ENCODE measurements at regions not wholly inside any gene's neighbourhood (a gene's known extent, or its start where the extent isn't known, plus 50 kb on each side); places are given as distances from the start of the nearest gene placed in this dataset.
A peak's percentile ranks its signal among the peaks of the same experiment; 100 is the strongest.

DNA sequence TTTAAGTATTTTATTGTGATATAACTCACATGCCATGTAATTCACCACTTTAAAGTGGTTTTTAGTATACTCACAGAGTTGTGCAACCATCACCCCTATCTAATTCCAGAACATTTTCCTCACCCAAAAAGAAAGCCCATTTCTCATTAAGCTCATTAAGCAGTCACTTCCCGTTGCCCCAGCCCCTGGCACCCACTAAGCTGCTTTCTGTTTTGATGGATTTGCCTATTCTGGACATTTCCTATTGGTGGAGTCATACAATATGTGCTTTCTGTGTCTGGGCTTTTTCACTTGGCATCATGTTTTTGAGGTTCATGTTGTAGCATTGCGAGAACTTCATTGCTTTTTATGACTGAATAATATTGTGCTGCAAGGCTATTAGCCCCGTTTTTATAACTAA is 66.0 kb downstream of the ARL6IP4 start:
- Histone ChIP-seq H3K36me3 (ENCODE audit: insufficient read depth, low read length) (no peaks in the 10 kb centered on the region), H3K4me2 (ENCODE audit: low read length) (no peak overlapping the region), H3K9ac (ENCODE audit: low read depth, low read length) (no peak overlapping the region), H3K4me1 (ENCODE audit: control insufficient read depth, insufficient read depth, low read length) (peaks cover 27% of the 10 kb centered on the region), H3K4me3 (ENCODE audit: low read length) (no peak overlapping the region), H3K27me3 (ENCODE audit: control insufficient read depth, insufficient read depth, low read length) (no peaks in the 10 kb centered on the region), H3K9me3 (replicated peaks; ENCODE audit: low read length) (no peaks in the 10 kb centered on the region)

GRCh38 chr12:123045678-123046077 is 65.2 kb downstream of the ARL6IP4 start:
- Histone ChIP-seq H3K27me3 (ENCODE audit: control insufficient read depth, insufficient read depth, low read length) (no peaks in the 10 kb centered on the region), H3K9ac (ENCODE audit: low read depth, low read length) (no peak overlapping the region), H3K4me2 (ENCODE audit: low read length) (no peak overlapping the region), H3K36me3 (ENCODE audit: insufficient read depth, low read length) (no peaks in the 10 kb centered on the region), H3K9me3 (replicated peaks; ENCODE audit: low read length) (no peaks in the 10 kb centered on the region), H3K4me1 (ENCODE audit: control insufficient read depth, insufficient read depth, low read length) (peaks cover 25% of the 10 kb centered on the region), H3K4me3 (ENCODE audit: low read length) (no peak overlapping the region)

- no peaks in the 10 kb centered on the region for H3K27me3 ChIP-seq (ENCODE audit: control insufficient read depth, insufficient read depth, low read length)
- peaks cover 12% of the 10 kb centered on the region for H3K4me1 ChIP-seq (ENCODE audit: control insufficient read depth, insufficient read depth, low read length)
- no peak overlapping the region for H3K4me2 ChIP-seq (ENCODE audit: low read length)
- peak overlapping the region; percentile 12 for H3K9ac ChIP-seq (ENCODE audit: low read depth, low read length)
- H3K9me3 ChIP-seq (replicated peaks; ENCODE audit: low read length): no peaks in the 10 kb centered on the region
- H3K36me3 ChIP-seq (ENCODE audit: insufficient read depth, low read length): no peaks in the 10 kb centered on the region
- no peak overlapping the region for H3K4me3 ChIP-seq (ENCODE audit: low read length)
These were observed 63.9 kb downstream of the ARL6IP4 start for GRCh38 chr12:123044351-123044750.

DNA sequence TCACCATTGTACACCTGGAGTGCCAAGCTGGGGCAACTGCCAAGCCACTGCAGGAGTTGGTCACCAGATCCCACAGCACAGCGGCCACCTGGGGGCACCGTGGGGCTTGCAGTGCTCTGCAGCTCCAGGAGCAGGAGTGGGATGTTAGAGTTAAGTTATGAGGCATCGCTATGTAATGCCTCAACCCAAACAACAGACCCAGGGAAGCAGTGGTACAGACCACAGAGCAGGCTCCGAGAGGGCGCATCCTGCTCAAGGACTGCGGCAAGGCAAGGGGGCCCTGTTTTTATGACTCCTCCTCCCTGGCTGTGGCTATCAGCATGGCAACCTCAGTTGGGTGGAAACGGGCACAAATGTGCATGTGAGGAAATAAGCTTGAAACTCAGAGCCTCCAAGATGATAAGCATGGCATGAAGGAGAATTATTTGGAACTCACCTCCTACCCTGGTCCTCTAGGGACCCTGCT is 63.1 kb downstream of the ARL6IP4 start:
- H3K9me3 ChIP-seq (replicated peaks; ENCODE audit: low read length): no peaks in the 10 kb centered on the region
- peaks cover 8% of the 10 kb centered on the region for H3K4me1 ChIP-seq (ENCODE audit: control insufficient read depth, insufficient read depth, low read length)
- H3K9ac ChIP-seq (ENCODE audit: low read depth, low read length): peak overlapping the region; percentile 12
- peak overlapping the region; percentile 33 for H3K4me2 ChIP-seq (ENCODE audit: low read length)
- H3K36me3 ChIP-seq (ENCODE audit: insufficient read depth, low read length): no peaks in the 10 kb centered on the region
- H3K4me3 ChIP-seq (ENCODE audit: low read length): no peak overlapping the region
- no peaks in the 10 kb centered on the region for H3K27me3 ChIP-seq (ENCODE audit: control insufficient read depth, insufficient read depth, low read length)

DNA sequence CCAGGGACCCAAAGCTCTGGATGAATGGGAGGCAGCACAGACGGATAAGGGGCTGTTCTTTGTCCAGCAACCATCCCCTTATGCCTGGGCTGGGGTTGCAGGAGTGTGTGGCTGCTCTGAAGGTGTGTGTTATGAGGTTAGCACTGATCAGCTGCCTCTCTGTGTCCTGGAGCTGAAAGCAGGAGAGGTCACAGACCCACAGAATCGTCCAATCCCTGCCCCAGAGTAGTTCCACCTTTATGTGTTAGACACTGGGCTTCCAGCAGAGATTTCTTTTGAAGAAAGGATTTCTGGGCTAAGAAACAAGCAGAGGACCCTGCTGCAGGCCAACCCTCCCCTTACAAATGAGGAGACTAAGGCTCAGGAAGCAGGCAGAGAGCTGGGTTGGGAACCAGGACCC is 62.4 kb downstream of the ARL6IP4 start:
- H3K9ac ChIP-seq (ENCODE audit: low read depth, low read length): no peak overlapping the region
- H3K36me3 ChIP-seq (ENCODE audit: insufficient read depth, low read length): no peaks in the 10 kb centered on the region
- H3K27me3 ChIP-seq (ENCODE audit: control insufficient read depth, insufficient read depth, low read length): no peaks in the 10 kb centered on the region
- no peaks in the 10 kb centered on the region for H3K9me3 ChIP-seq (replicated peaks; ENCODE audit: low read length)
- peaks cover 8% of the 10 kb centered on the region for H3K4me1 ChIP-seq (ENCODE audit: control insufficient read depth, insufficient read depth, low read length)
- H3K4me3 ChIP-seq (ENCODE audit: low read length): no peak overlapping the region
- H3K4me2 ChIP-seq (ENCODE audit: low read length): no peak overlapping the region

DNA sequence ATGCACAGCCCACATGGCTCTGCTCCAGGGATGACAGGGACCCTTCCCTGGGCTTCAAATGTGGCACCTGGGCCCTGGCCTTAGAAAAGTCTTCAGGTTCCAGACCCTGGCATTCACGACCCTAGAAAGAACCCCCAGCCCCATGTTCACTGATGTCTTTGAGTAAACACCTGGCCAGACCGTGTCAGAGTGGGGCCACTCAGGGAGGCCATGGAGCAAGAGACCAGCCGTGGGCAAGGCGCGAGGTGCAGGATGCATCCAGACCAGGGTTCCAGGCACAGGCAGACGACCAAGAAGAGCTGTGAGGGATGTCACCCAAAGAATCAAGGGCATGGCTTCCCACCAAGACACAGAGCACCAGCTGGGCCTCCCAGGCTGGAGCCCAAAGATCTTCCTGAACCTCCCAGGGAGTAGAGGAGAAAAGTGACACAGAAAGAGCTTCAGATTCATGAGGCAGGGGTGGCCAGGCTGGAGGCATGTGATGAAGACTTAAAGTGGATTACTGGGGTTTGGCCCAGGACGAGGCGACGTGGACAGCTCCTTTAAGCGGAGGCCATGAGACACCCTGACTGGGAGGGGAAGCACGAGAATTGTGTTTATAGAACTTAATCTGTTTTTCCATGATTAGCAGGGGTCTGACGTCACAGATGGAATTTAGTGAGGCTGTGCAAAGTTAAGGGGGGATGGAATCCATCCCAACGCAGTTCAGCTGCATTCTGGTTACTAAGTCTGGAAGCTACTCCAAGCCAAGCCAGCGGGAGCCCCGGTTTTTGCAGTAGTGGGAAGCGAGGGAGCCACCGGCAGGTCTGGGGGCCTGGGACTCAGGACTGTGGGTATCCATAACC is 61.6 kb downstream of the ARL6IP4 start:
- H3K4me3 ChIP-seq (ENCODE audit: low read length): no peak overlapping the region
- H3K9ac ChIP-seq (ENCODE audit: low read depth, low read length): no peak overlapping the region
- H3K36me3 ChIP-seq (ENCODE audit: insufficient read depth, low read length): no peaks in the 10 kb centered on the region
- no peak overlapping the region for H3K4me2 ChIP-seq (ENCODE audit: low read length)
- no peaks in the 10 kb centered on the region for H3K9me3 ChIP-seq (replicated peaks; ENCODE audit: low read length)
- no peaks in the 10 kb centered on the region for H3K27me3 ChIP-seq (ENCODE audit: control insufficient read depth, insufficient read depth, low read length)
- peaks cover 8% of the 10 kb centered on the region for H3K4me1 ChIP-seq (ENCODE audit: control insufficient read depth, insufficient read depth, low read length)

- H3K4me1 ChIP-seq (ENCODE audit: control insufficient read depth, insufficient read depth, low read length): peaks cover 8% of the 10 kb centered on the region
- H3K36me3 ChIP-seq (ENCODE audit: insufficient read depth, low read length): no peaks in the 10 kb centered on the region
- H3K9me3 ChIP-seq (replicated peaks; ENCODE audit: low read length): no peaks in the 10 kb centered on the region
These were observed 60.6 kb downstream of the ARL6IP4 start for GRCh38 chr12:123041042-123041531.

GRCh38 chr12:123040106-123040505 is 59.6 kb downstream of the ARL6IP4 start:
- Histone ChIP-seq H3K4me3 (ENCODE audit: low read length) (no peak overlapping the region), H3K4me1 (ENCODE audit: control insufficient read depth, insufficient read depth, low read length) (peaks cover 10% of the 10 kb centered on the region), H3K9ac (ENCODE audit: low read depth, low read length) (no peak overlapping the region), H3K4me2 (ENCODE audit: low read length) (no peak overlapping the region), H3K27me3 (ENCODE audit: control insufficient read depth, insufficient read depth, low read length) (no peaks in the 10 kb centered on the region), H3K9me3 (replicated peaks; ENCODE audit: low read length) (no peaks in the 10 kb centered on the region), H3K36me3 (ENCODE audit: insufficient read depth, low read length) (no peaks in the 10 kb centered on the region)

More at GRCh38 chr12:123041042-123041531, 60.6 kb downstream of the ARL6IP4 start:
- Histone ChIP-seq H3K4me3 (ENCODE audit: low read length) (no peak overlapping the region), H3K9ac (ENCODE audit: low read depth, low read length) (no peak overlapping the region), H3K4me2 (ENCODE audit: low read length) (no peak overlapping the region), H3K27me3 (ENCODE audit: control insufficient read depth, insufficient read depth, low read length) (no peaks in the 10 kb centered on the region)

DNA sequence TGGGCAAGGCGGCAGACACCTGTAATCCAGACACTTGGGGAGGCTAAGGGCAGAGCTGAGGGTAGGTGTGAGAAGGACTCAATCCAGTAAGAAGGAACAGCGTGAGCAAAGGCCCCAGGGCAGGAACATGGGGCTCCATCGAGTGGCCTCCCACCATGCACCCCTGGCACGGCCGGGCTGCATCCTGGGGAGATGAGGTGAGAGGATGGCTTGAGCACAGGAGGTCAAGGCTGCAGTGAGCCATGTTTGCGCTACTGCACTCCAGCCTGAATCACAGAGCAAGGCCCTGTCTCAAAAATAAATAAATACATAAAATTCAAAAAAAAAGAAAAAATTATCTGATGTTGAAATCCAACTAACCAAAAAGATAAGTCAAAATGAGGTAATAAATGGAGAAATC is 58.5 kb downstream of the ARL6IP4 start:
- Histone ChIP-seq H3K4me1 (ENCODE audit: control insufficient read depth, insufficient read depth, low read length) (peaks cover 18% of the 10 kb centered on the region), H3K9ac (ENCODE audit: low read depth, low read length) (no peak overlapping the region), H3K4me3 (ENCODE audit: low read length) (no peak overlapping the region), H3K9me3 (replicated peaks; ENCODE audit: low read length) (no peaks in the 10 kb centered on the region), H3K27me3 (ENCODE audit: control insufficient read depth, insufficient read depth, low read length) (no peaks in the 10 kb centered on the region), H3K4me2 (ENCODE audit: low read length) (no peak overlapping the region), H3K36me3 (ENCODE audit: insufficient read depth, low read length) (no peaks in the 10 kb centered on the region)

DNA sequence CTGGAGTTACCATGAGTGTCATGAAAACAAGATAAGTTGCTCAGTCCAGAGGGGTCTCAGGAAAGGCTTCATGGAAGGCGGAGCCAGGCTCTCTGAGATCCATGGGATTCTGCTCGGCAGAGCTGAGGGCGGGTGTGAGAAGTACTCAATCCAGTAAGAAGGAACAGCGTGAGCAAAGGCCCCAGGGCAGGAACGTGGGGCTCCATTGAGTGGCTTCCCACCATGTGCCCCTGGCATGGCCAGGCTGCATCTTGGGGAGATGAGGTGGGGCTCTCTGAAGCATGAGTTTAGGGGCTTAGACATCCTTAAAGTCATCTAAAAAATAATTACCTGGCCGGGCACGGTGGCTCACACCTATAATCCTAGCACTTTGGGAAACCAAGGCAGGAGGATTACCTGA is 58.0 kb downstream of the ARL6IP4 start:
- Histone ChIP-seq H3K4me2 (ENCODE audit: low read length) (no peak overlapping the region), H3K27me3 (ENCODE audit: control insufficient read depth, insufficient read depth, low read length) (no peaks in the 10 kb centered on the region), H3K36me3 (ENCODE audit: insufficient read depth, low read length) (peaks cover 3% of the 10 kb centered on the region), H3K4me1 (ENCODE audit: control insufficient read depth, insufficient read depth, low read length) (peaks cover 14% of the 10 kb centered on the region), H3K9me3 (replicated peaks; ENCODE audit: low read length) (no peaks in the 10 kb centered on the region), H3K9ac (ENCODE audit: low read depth, low read length) (no peak overlapping the region), H3K4me3 (ENCODE audit: low read length) (no peak overlapping the region)

DNA sequence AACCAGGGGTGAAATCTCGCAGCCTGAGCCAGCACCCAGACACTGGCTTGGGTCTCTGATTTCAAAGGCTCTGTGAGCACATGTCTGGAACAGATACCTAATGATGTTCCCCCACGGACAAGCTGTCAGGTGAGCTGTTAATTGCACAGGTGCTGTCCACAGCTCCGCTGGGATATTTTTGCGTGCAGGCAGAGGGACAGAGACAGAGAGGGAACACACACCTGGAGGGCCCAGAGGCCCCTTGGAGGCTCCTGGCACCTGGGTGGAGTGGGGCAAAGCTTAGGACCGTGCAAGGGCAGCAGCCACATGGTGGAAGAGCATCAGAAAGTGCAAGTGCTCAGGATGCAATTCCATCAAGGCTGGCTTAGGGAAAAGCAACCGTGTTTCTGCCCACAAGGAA is 57.3 kb downstream of the ARL6IP4 start:
- no peaks in the 10 kb centered on the region for H3K27me3 ChIP-seq (ENCODE audit: control insufficient read depth, insufficient read depth, low read length)
- H3K4me3 ChIP-seq (ENCODE audit: low read length): no peak overlapping the region
- H3K9me3 ChIP-seq (replicated peaks; ENCODE audit: low read length): no peaks in the 10 kb centered on the region
- no peak overlapping the region for H3K9ac ChIP-seq (ENCODE audit: low read depth, low read length)
- no peak overlapping the region for H3K4me2 ChIP-seq (ENCODE audit: low read length)
- H3K36me3 ChIP-seq (ENCODE audit: insufficient read depth, low read length): peaks cover 7% of the 10 kb centered on the region
- peaks cover 14% of the 10 kb centered on the region for H3K4me1 ChIP-seq (ENCODE audit: control insufficient read depth, insufficient read depth, low read length)

Data from skeletal muscle satellite cell (primary cell).